Small intestine (tissue), 7 donors: ENCODE measurements at regions not wholly inside any gene's neighbourhood (a gene's known extent, or its start where the extent isn't known, plus 50 kb on each side); places are given as distances from the start of the nearest gene placed in this dataset.

Source experiments
- DNase-seq, 2 donors: peaks; one replicate each; pipeline versions ENCODE4 v3.0.0 to v3.0.0-alpha.2; 2013
- FAIRE-seq: peaks from 2 replicates; lab custom pipeline; 2012; peaks lifted over from hg19 to GRCh38; lab: Jason Lieb, UNC
- H3K27ac ChIP-seq, 3 donors: one replicate each; pipeline ENCODE4 v1.5.1; 2013; ENCODE audit warnings: low read length in 2 of 3, mild to moderate bottlenecking in 2 of 3, control low read depth in 1 of 3, inconsistent platforms in 1 of 3, low read depth in 1 of 3, moderate library complexity in 1 of 3
- H3K27me3 ChIP-seq, 3 donors: one replicate each; pipeline ENCODE4 v1.6.1; 2013; ENCODE audit warnings: low read length in 3 of 3, inconsistent platforms in 1 of 3; ENCODE audit not compliant: control insufficient read depth in 3 of 3, insufficient read depth in 3 of 3
- H3K36me3 ChIP-seq, 3 donors: one replicate each; pipeline ENCODE4 v1.6.1; 2013; ENCODE audit warnings: low read length in 3 of 3, inconsistent platforms in 1 of 3, low read depth in 1 of 3, mild to moderate bottlenecking in 1 of 3, moderate library complexity in 1 of 3; ENCODE audit not compliant: control insufficient read depth in 3 of 3, insufficient read depth in 2 of 3
- H3K4me1 ChIP-seq, 3 donors: one replicate each; pipeline ENCODE4 v1.6.1; 2013; ENCODE audit warnings: low read length in 2 of 3, inconsistent platforms in 1 of 3, low read depth in 1 of 3, mild to moderate bottlenecking in 1 of 3, moderate library complexity in 1 of 3; ENCODE audit not compliant: control insufficient read depth in 3 of 3, insufficient read depth in 2 of 3
- H3K4me3 ChIP-seq, 3 donors: one replicate each; pipeline ENCODE4 v1.5.1; 2013; ENCODE audit warnings: low read length in 3 of 3, control low read depth in 1 of 3, inconsistent platforms in 1 of 3, low read depth in 1 of 3, mild to moderate bottlenecking in 1 of 3, moderate library complexity in 1 of 3
- H3K9me3 ChIP-seq, 2 donors: one replicate each; pipeline ENCODE4 v1.6.1; 2013; ENCODE audit warnings: low read depth in 1 of 2, low read length in 1 of 2; ENCODE audit not compliant: control insufficient read depth in 2 of 2, insufficient read depth in 1 of 2
- WGBS, 3 donors: extraction: QIAGEN DNeasy Blood & Tissue Kit; methylation state at CpG; one replicate each; pipeline ENCODE4 v1.1.7; 2013; 5-methylcytosine and 5-hydroxymethylcytosine counted together
- donor health status: healthy with polysubstance abuse.
- donor health status: control.
- donor health status: control.
- donor health status: Bipolar disorder and iron deficiency.
- donor health status: healthy.

- Histone ChIP-seq H3K36me3 (no peaks in the 10 kb centered on the region), H3K27me3 (no peaks in the 10 kb centered on the region), H3K9me3 (no peaks in the 10 kb centered on the region), H3K4me1 (peaks cover 0 to 6% (median 0%) of the 10 kb centered on the region in 3 donors), H3K27ac (no peak overlapping the region), H3K4me3 (no peak overlapping the region)
- 93 to 96% (median 96%) methylated on average over 3 of the region's 3 CpGs for WGBS, 3 donors
- no peak for FAIRE-seq
- no peak for DNase-seq
Measured at GRCh38 chr13:26995159-26995558, 176.5 kb downstream of the USP12 start.

GRCh38 chr13:26993780-26994179, 177.8 kb downstream of the USP12 start:
- Histone ChIP-seq H3K27me3 (no peaks in the 10 kb centered on the region), H3K4me1 (peaks cover 0 to 6% (median 0%) of the 10 kb centered on the region in 3 donors), H3K4me3 (no peak overlapping the region), H3K36me3 (no peaks in the 10 kb centered on the region), H3K9me3 (no peaks in the 10 kb centered on the region), H3K27ac (no peak overlapping the region)
- 90 to 94% (median 91%) methylated on average over 3 of the region's 3 CpGs for WGBS, 3 donors
- FAIRE-seq: no peak
- DNase-seq: no peak

- no peak for DNase-seq
- 31 to 59% (median 51%) methylated on average over 4 of the region's 4 CpGs for WGBS, 3 donors
- H3K27me3 ChIP-seq: no peaks in the 10 kb centered on the region
- peaks cover 0 to 10% (median 0%) of the 10 kb centered on the region in 3 donors for H3K4me1 ChIP-seq
- FAIRE-seq: no peak
- H3K36me3 ChIP-seq: no peaks in the 10 kb centered on the region
- H3K4me3 ChIP-seq: no peak overlapping the region
- no peak overlapping the region for H3K27ac ChIP-seq
- no peaks in the 10 kb centered on the region for H3K9me3 ChIP-seq
Measured at GRCh38 chr13:26992951-26993719, 178.5 kb downstream of the USP12 start.

GRCh38 chr13:26991508-26992181, 180.0 kb downstream of the USP12 start:
- 70 to 81% (median 76%) methylated on average over 12 of the region's 12 CpGs for WGBS, 3 donors
- no peak overlapping the region for H3K27ac ChIP-seq
- H3K4me3 ChIP-seq: no peak overlapping the region
- FAIRE-seq: no peak
- peaks cover 0 to 9% (median 0%) of the 10 kb centered on the region in 3 donors for H3K4me1 ChIP-seq
- no peak for DNase-seq
- H3K36me3 ChIP-seq: no peaks in the 10 kb centered on the region
- H3K27me3 ChIP-seq: no peaks in the 10 kb centered on the region
- no peaks in the 10 kb centered on the region for H3K9me3 ChIP-seq

- Histone ChIP-seq H3K27me3 (no peaks in the 10 kb centered on the region), H3K4me3 (no peak overlapping the region), H3K4me1 (peaks cover 0 to 10% (median 0%) of the 10 kb centered on the region in 3 donors), H3K36me3 (no peaks in the 10 kb centered on the region), H3K27ac (no peak overlapping the region), H3K9me3 (no peaks in the 10 kb centered on the region)
- DNase-seq: no peak
- WGBS, 3 donors: 83 to 87% (median 83%) methylated on average over 16 of the region's 16 CpGs
- FAIRE-seq: no peak
Measured at GRCh38 chr13:26989957-26990713, 181.5 kb downstream of the USP12 start.

GRCh38 chr13:26989261-26989956, 182.2 kb downstream of the USP12 start:
- no peaks in the 10 kb centered on the region for H3K27me3 ChIP-seq
- peaks cover 0 to 17% (median 0%) of the 10 kb centered on the region in 3 donors for H3K4me1 ChIP-seq
- no peaks in the 10 kb centered on the region for H3K36me3 ChIP-seq
- H3K4me3 ChIP-seq: no peak overlapping the region
- no peak for FAIRE-seq
- no peak overlapping the region for H3K27ac ChIP-seq
- DNase-seq: no peak
- no peaks in the 10 kb centered on the region for H3K9me3 ChIP-seq
- 80 to 85% (median 81%) methylated on average over 15 of the region's 15 CpGs for WGBS, 3 donors

GRCh38 chr13:26988059-26988769, 183.4 kb downstream of the USP12 start:
- FAIRE-seq (no peak), DNase-seq (no peak)
- 65 to 67% (median 66%) methylated on average over 6 of the region's 6 CpGs for WGBS, 3 donors
- Histone ChIP-seq H3K27me3 (no peaks in the 10 kb centered on the region), H3K9me3 (no peaks in the 10 kb centered on the region), H3K36me3 (no peaks in the 10 kb centered on the region), H3K4me1 (peaks cover 0 to 29% (median 7%) of the 10 kb centered on the region in 3 donors), H3K27ac (no peak overlapping the region), H3K4me3 (no peak overlapping the region)
